SJSA1 (cell line): ENCODE measurements at regions not wholly inside any gene's neighbourhood (a gene's known extent, or its start where the extent isn't known, plus 50 kb on each side); places are given as distances from the start of the nearest gene placed in this dataset.

ENCODE experiments used
- DNase-seq, 2 experiments: peaks; one replicate each; pipeline ENCODE4 v3.0.0-alpha.2; 2015 to 2020; ENCODE audit warnings: low spot score in 2 of 2, low read depth in 1 of 2
- H3K27ac ChIP-seq: fragments of 250-450 bp; sonication (Bioruptor Pico); 2 replicates; pipeline ENCODE4 v1.5.1; 2020; ENCODE audit warnings: mild to moderate bottlenecking, moderate library complexity
- H3K27me3 ChIP-seq: fragments of 250-450 bp; sonication (Bioruptor Pico); replicated peaks from 2 replicates; pipeline ENCODE4 v1.5.1; 2020; ENCODE audit warnings: mild to moderate bottlenecking, moderate library complexity
- H3K36me3 ChIP-seq: fragments of 250-450 bp; sonication (Bioruptor Pico); 2 replicates; pipeline ENCODE4 v1.5.1; 2020; ENCODE audit warnings: mild to moderate bottlenecking
- H3K4me1 ChIP-seq: fragments of 250-450 bp; sonication (Bioruptor Pico); replicated peaks from 2 replicates; pipeline ENCODE4 v1.6.1; 2021; ENCODE audit warnings: mild to moderate bottlenecking
- H3K4me3 ChIP-seq: fragments of 250-450 bp; sonication (Bioruptor Pico); 2 replicates; pipeline ENCODE4 v1.5.1; 2020; ENCODE audit warnings: mild to moderate bottlenecking
- H3K9me3 ChIP-seq: fragments of 250-450 bp; sonication (Bioruptor Pico); replicated peaks from 2 replicates; pipeline ENCODE4 v1.5.1; 2020; ENCODE audit warnings: mild to moderate bottlenecking

DNA sequence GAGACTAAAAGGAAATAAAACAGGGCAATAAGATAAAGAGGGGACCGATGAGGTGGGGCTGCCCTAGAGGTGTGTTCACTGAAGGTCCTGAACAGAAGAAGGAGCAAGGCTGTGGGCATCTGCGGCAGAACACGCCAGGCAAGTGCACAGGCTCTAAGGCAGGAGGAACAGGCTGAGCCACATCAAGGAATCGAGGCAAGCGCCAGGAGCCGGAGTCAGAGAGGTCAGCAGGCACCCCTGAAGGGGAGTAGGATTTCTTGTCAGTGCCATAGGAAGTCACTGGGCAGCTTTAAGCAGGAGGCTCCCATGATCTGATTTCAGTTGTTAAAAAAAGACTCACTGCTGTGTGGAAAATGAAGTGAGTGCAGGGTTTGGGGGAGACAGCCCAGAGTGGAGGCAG is 186.5 kb downstream of the KATNIP start:
- Histone ChIP-seq H3K27ac (no peak overlapping the region), H3K4me3 (no peak overlapping the region)
- no peak for DNase-seq

DNA sequence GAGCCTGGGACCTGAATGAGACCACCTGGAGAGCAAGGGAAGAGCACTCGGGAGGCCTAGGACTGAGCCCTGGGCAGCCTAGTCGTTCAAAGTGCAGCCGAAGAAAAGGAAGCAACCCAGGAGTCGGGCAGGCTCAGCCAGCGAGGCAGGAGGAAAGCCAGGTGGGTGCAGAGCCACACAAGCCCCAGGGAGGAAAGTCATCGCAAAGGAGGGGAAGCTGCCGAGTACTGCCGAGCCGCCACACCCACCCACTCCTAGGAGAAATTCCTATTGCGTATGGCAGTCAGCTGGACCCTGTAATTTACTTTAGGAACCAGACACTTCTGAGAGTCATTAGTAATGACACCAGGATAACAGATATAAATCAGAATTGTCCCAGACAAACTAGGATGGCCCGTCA is 187.6 kb downstream of the KATNIP start:
- Histone ChIP-seq H3K4me3 (no peak overlapping the region), H3K4me1 (no peaks in the 10 kb centered on the region), H3K9me3 (no peaks in the 10 kb centered on the region), H3K27ac (no peak overlapping the region), H3K27me3 (no peaks in the 10 kb centered on the region), H3K36me3 (0 out of 2 replicates have a peak, but pooled peaks cover 3% of the 10 kb centered on the region)
- no peak for DNase-seq

More for the DNA sequence above, 186.5 kb downstream of the KATNIP start:
- 0 out of 2 replicates have a peak, but pooled peaks cover 3% of the 10 kb centered on the region for H3K36me3 ChIP-seq
- no peaks in the 10 kb centered on the region for H3K4me1 ChIP-seq
- H3K9me3 ChIP-seq, result no peaks in the 10 kb centered on the region
- no peaks in the 10 kb centered on the region for H3K27me3 ChIP-seq
